ENCODE measurements at regions not wholly inside any gene's neighbourhood (a gene's known extent, or its start where the extent isn't known, plus 50 kb on each side); places are given as distances from the start of the nearest gene placed in this dataset.

DNA sequence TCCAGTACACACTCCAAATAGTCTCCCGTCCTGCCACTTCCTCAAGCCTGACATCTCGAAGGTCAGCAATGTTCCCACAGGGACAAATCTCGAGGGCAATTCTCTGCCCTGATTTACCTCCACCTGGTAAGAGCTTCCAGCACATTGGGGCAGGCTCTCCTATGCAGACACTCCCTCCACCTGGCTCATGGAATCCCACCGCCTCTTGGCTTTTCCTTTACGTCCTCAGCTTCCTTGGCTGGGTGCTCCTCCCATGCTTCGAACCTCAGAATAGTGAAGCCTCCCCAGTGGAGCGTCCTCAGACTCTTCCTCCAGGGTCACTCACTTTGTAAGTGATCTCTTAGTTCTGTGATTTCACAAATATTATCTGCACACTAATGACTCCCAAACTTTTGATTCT is 205.2 kb upstream of the ECI2 start:
- TF ChIP-seq POLR2A (IDR thresholded peaks at IDR 0.05; ENCODE audit: extremely low read depth, insufficient read length): no peak
- TF ChIP-seq, protein P1, sequence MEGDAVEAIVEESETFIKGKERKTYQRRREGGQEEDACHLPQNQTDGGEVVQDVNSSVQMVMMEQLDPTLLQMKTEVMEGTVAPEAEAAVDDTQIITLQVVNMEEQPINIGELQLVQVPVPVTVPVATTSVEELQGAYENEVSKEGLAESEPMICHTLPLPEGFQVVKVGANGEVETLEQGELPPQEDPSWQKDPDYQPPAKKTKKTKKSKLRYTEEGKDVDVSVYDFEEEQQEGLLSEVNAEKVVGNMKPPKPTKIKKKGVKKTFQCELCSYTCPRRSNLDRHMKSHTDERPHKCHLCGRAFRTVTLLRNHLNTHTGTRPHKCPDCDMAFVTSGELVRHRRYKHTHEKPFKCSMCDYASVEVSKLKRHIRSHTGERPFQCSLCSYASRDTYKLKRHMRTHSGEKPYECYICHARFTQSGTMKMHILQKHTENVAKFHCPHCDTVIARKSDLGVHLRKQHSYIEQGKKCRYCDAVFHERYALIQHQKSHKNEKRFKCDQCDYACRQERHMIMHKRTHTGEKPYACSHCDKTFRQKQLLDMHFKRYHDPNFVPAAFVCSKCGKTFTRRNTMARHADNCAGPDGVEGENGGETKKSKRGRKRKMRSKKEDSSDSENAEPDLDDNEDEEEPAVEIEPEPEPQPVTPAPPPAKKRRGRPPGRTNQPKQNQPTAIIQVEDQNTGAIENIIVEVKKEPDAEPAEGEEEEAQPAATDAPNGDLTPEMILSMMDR (IDR thresholded peaks at IDR 0.05; ENCODE audit: low read depth, low read length): no peak
